Fibroblast of the conjunctiva (primary cell): ENCODE measurements at regions not wholly inside any gene's neighbourhood (a gene's known extent, or its start where the extent isn't known, plus 50 kb on each side); places are given as distances from the start of the nearest gene placed in this dataset.
A peak's percentile ranks its signal among the peaks of the same experiment; 100 is the strongest.
"Not testable (repeated sequence)": the region's sequence is repeated elsewhere in the genome, so short reads cannot be mapped to it uniquely, and the experiment has no call there.

Experiments used
- DNase-seq: peaks from one replicate; pipeline ENCODE4 v3.0.0-alpha.2; 2010; ENCODE audit warnings: low read depth

GRCh38 chr3:145032791-145033190 lies 1061.2 kb downstream of the DIPK2A start:
- no peak for DNase-seq

GRCh38 chr3:145035682-145036081 lies 1064.1 kb downstream of the DIPK2A start:
- DNase-seq: no peak

- DNase-seq: not testable (repeated sequence)
These were observed 1082.4 kb downstream of the DIPK2A start for GRCh38 chr3:145054055-145054454.

GRCh38 chr3:145055375-145056076 lies 1083.9 kb downstream of the DIPK2A start:
- no peak for DNase-seq

GRCh38 chr3:145058483-145058882 lies 1086.9 kb downstream of the DIPK2A start:
- no peak for DNase-seq

- DNase-seq: no peak
These were observed 1092.0 kb downstream of the DIPK2A start for GRCh38 chr3:145063616-145064015.

- no peak for DNase-seq
These were observed 1090.2 kb downstream of the PLOD2 start for GRCh38 chr3:145070795-145071194.

- DNase-seq: no peak
These were observed 1081.5 kb downstream of the PLOD2 start for GRCh38 chr3:145079436-145079835.

- DNase-seq: no peak
These were observed 1073.9 kb downstream of the PLOD2 start for GRCh38 chr3:145087038-145087437.

GRCh38 chr3:145088917-145089316 lies 1072.1 kb downstream of the PLOD2 start:
- DNase-seq: no peak

GRCh38 chr3:145089337-145089736 lies 1071.6 kb downstream of the PLOD2 start:
- DNase-seq: no peak

- peak; percentile 33 for DNase-seq
These were observed 1066.5 kb downstream of the PLOD2 start for GRCh38 chr3:145094355-145094941.

GRCh38 chr3:145111141-145111540 lies 1049.8 kb downstream of the PLOD2 start:
- not testable (repeated sequence) for DNase-seq

- DNase-seq: no peak
These were observed 1044.2 kb downstream of the PLOD2 start for GRCh38 chr3:145116769-145117168.

- no peak for DNase-seq
These were observed 1042.7 kb downstream of the PLOD2 start for GRCh38 chr3:145118303-145118702.

- DNase-seq: no peak
These were observed 1035.9 kb downstream of the PLOD2 start for GRCh38 chr3:145124900-145125678.

- DNase-seq: no peak
These were observed 1027.7 kb downstream of the PLOD2 start for GRCh38 chr3:145133281-145133680.

GRCh38 chr3:145134738-145135137 lies 1026.2 kb downstream of the PLOD2 start:
- no peak for DNase-seq

- no peak for DNase-seq
These were observed 1016.6 kb downstream of the PLOD2 start for GRCh38 chr3:145144361-145144760.

- no peak for DNase-seq
These were observed 1015.5 kb downstream of the PLOD2 start for GRCh38 chr3:145145461-145145860.

GRCh38 chr3:145159640-145160039 lies 1001.3 kb downstream of the PLOD2 start:
- no peak for DNase-seq

- no peak for DNase-seq
These were observed 990.9 kb downstream of the PLOD2 start for GRCh38 chr3:145170121-145170520.

GRCh38 chr3:145175626-145176025 lies 985.4 kb downstream of the PLOD2 start:
- DNase-seq: no peak
